ENCODE measurements at regions not wholly inside any gene's neighbourhood (a gene's known extent, or its start where the extent isn't known, plus 50 kb on each side); places are given as distances from the start of the nearest gene placed in this dataset.

DNA sequence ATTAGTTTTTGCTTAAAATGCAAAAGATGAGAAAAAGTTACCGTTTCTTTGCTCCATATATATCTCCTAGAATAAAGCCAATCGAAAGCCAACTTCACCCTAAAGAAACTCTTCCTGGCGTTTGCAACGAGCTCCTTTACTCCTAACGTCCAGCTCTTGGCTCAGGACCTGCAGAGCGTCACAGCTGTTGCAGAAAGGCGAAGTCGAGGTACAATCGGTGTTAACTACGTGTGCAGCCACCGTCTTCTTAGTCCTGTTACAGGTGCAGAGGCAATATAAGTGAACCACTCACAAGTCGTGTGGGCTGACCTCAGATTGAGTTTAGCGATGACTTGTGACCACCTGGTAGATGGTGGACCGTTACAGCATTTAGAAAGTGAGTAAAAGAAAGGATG is 113.1 kb downstream of the TRIM27 start:
- no peak for TF ChIP-seq CTCF (IDR thresholded peaks at IDR 0.05; ENCODE audit: insufficient read depth, low read length, poor library complexity, severe bottlenecking)
- H3K4me3 ChIP-seq (ENCODE audit: low read depth, low read length), result no peak overlapping the region
- DNase-seq (ENCODE audit: low read depth), result no peak
- H3K27me3 ChIP-seq (ENCODE audit: control insufficient read depth, insufficient read depth, low read length), result peaks cover 55% of the 10 kb centered on the region
- no peaks in the 10 kb centered on the region for H3K36me3 ChIP-seq (ENCODE audit: control insufficient read depth, insufficient read depth, low read length)

DNA sequence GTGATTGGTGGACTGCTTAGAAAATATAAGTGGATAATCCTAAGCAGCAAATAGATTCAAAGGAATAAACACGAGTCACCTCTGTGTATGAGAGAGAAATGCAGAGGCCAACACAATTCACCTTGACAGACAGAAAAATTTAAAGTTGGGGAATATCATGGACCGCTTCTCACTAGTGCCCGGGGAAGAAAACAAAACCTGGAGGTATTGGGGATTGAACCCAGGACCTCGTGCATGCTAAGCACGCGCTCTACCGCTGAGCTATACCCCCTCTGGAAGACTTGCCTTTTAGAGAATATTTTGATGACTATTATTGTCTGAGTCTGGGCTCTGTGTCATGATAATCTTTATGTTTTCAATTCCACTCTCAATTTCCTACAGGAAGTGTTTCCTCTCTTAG is 111.9 kb downstream of the TRIM27 start:
- Histone ChIP-seq H3K4me3 (ENCODE audit: low read depth, low read length) (no peak overlapping the region), H3K36me3 (ENCODE audit: control insufficient read depth, insufficient read depth, low read length) (no peaks in the 10 kb centered on the region), H3K27me3 (ENCODE audit: control insufficient read depth, insufficient read depth, low read length) (peaks cover 66% of the 10 kb centered on the region)
- no peak for DNase-seq (ENCODE audit: low read depth)
- TF ChIP-seq CTCF (IDR thresholded peaks at IDR 0.05; ENCODE audit: insufficient read depth, low read length, poor library complexity, severe bottlenecking), result no peak

- DNase-seq (ENCODE audit: low read depth), result no peak
- H3K36me3 ChIP-seq (ENCODE audit: control insufficient read depth, insufficient read depth, low read length), result no peaks in the 10 kb centered on the region
- H3K4me3 ChIP-seq (ENCODE audit: low read depth, low read length), result no peak overlapping the region
- no peak for TF ChIP-seq CTCF (IDR thresholded peaks at IDR 0.05; ENCODE audit: insufficient read depth, low read length, poor library complexity, severe bottlenecking)
- H3K27me3 ChIP-seq (ENCODE audit: control insufficient read depth, insufficient read depth, low read length), result peaks cover 73% of the 10 kb centered on the region
These were observed 110.8 kb downstream of the TRIM27 start for GRCh38 chr6:28812778-28813569.

GRCh38 chr6:28814032-28814976 is 109.5 kb downstream of the TRIM27 start:
- TF ChIP-seq CTCF (IDR thresholded peaks at IDR 0.05; ENCODE audit: insufficient read depth, low read length, poor library complexity, severe bottlenecking), result no peak
- no peak for DNase-seq (ENCODE audit: low read depth)
- Histone ChIP-seq H3K4me3 (ENCODE audit: low read depth, low read length) (no peak overlapping the region), H3K36me3 (ENCODE audit: control insufficient read depth, insufficient read depth, low read length) (no peaks in the 10 kb centered on the region), H3K27me3 (ENCODE audit: control insufficient read depth, insufficient read depth, low read length) (peaks cover 75% of the 10 kb centered on the region)

GRCh38 chr6:28816339-28816908 is 107.4 kb downstream of the TRIM27 start:
- peaks cover 57% of the 10 kb centered on the region for H3K27me3 ChIP-seq (ENCODE audit: control insufficient read depth, insufficient read depth, low read length)
- DNase-seq (ENCODE audit: low read depth), result no peak
- TF ChIP-seq CTCF (IDR thresholded peaks at IDR 0.05; ENCODE audit: insufficient read depth, low read length, poor library complexity, severe bottlenecking), result no peak
- no peak overlapping the region for H3K4me3 ChIP-seq (ENCODE audit: low read depth, low read length)
- no peaks in the 10 kb centered on the region for H3K36me3 ChIP-seq (ENCODE audit: control insufficient read depth, insufficient read depth, low read length)

All from kidney epithelial cell (primary cell).